ENCODE measurements at regions not wholly inside any gene's neighbourhood (a gene's known extent, or its start where the extent isn't known, plus 50 kb on each side); places are given as distances from the start of the nearest gene placed in this dataset.

DNA sequence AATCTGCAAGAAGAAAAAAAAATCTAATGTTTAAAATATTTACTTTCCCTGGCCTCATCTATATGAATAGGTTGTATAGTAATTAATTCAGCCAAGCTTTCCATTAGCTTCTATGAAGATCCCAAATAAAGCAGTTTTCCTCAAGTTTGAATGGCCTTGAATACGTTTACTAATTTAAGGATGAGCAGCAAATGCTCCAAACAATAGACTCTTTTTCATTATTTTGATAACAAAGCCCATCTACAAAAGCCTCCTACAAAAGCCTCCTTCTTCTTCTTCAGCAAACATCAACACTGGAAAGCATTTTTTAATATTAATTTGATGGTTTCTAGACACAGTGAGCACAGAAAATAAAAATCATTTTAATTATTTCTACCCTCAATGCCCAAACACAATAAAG is 1130.3 kb upstream of the CNTN5 start:
- Histone ChIP-seq H3K27me3 (no peaks in the 10 kb centered on the region), H3K9me3 (no peaks in the 10 kb centered on the region), H3K27ac (no peak overlapping the region), H3K4me1 (no peaks in the 10 kb centered on the region), H3K4me3 (no peak overlapping the region), H3K36me3 (no peaks in the 10 kb centered on the region)
- no peak for DNase-seq
- TF ChIP-seq, protein P1, sequence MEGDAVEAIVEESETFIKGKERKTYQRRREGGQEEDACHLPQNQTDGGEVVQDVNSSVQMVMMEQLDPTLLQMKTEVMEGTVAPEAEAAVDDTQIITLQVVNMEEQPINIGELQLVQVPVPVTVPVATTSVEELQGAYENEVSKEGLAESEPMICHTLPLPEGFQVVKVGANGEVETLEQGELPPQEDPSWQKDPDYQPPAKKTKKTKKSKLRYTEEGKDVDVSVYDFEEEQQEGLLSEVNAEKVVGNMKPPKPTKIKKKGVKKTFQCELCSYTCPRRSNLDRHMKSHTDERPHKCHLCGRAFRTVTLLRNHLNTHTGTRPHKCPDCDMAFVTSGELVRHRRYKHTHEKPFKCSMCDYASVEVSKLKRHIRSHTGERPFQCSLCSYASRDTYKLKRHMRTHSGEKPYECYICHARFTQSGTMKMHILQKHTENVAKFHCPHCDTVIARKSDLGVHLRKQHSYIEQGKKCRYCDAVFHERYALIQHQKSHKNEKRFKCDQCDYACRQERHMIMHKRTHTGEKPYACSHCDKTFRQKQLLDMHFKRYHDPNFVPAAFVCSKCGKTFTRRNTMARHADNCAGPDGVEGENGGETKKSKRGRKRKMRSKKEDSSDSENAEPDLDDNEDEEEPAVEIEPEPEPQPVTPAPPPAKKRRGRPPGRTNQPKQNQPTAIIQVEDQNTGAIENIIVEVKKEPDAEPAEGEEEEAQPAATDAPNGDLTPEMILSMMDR (IDR thresholded peaks at IDR 0.05): no peak
- TF ChIP-seq POLR2AphosphoS5 (IDR thresholded peaks at IDR 0.05): no peak
- TF ChIP-seq POLR2A (IDR thresholded peaks at IDR 0.05): no peak
- no peak for TF ChIP-seq EP300 (IDR thresholded peaks at IDR 0.05)
- intact Hi-C loops (cut with DNase I): no loop called here
- 70 to 89% methylated on average over 1 of the region's 1 CpG for WGBS, 2 donors

DNA sequence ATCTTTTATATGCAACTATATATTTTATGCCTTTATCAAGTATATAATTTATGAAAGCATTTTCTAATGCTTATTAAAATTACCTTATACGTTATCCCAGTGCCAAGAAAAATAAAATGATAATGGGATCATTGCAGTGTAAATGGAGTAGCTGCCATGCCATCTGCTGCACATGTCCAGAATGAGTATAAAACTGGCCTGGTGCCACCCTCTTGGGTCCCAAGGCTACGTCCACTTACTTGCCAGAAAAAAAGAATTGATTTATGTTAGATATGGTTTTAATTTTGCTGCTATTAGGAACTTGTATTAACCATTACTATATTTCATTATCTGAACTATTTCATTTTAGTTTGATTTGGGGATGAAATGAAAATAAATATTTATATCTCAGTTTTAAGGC is 1127.1 kb upstream of the CNTN5 start:
- Histone ChIP-seq H3K36me3 (no peaks in the 10 kb centered on the region), H3K9me3 (no peaks in the 10 kb centered on the region), H3K27ac (no peak overlapping the region), H3K27me3 (no peaks in the 10 kb centered on the region), H3K4me3 (no peak overlapping the region), H3K4me1 (no peaks in the 10 kb centered on the region)
- no peak for DNase-seq
- intact Hi-C loops (cut with DNase I): no loop called here
- no peak for TF ChIP-seq POLR2AphosphoS5 (IDR thresholded peaks at IDR 0.05)
- TF ChIP-seq POLR2A (IDR thresholded peaks at IDR 0.05): no peak
- no peak for TF ChIP-seq EP300 (IDR thresholded peaks at IDR 0.05)
- TF ChIP-seq, protein P1 (IDR thresholded peaks at IDR 0.05): no peak
- 56 to 71% methylated on average over 2 of the region's 2 CpGs for WGBS, 2 donors

DNA sequence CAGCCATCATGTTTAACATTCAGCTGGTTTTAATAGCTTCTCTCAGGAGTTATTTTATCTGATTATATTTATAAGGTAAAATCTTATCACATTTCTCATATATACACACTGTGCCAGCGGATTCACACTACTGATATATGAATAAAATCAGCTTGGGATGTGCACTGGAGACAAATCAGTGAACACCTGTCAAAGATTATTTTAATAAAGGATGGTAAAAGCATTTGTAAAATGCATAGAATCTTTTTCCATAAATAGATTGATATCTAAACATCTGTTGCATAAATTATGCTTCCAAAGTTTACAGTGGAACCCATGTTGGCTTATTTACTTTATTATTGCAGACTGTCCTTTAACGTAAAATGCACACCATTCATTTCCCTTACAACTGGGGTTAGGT is 1125.8 kb upstream of the CNTN5 start:
- no peaks in the 10 kb centered on the region for H3K36me3 ChIP-seq
- no peaks in the 10 kb centered on the region for H3K27me3 ChIP-seq
- no peaks in the 10 kb centered on the region for H3K4me1 ChIP-seq
- H3K9me3 ChIP-seq: no peaks in the 10 kb centered on the region
- WGBS, 2 donors: 66 to 80% methylated on average over 2 of the region's 2 CpGs
- H3K4me3 ChIP-seq: no peak overlapping the region
- intact Hi-C loops (cut with DNase I): no loop called here
- no peak for DNase-seq
- TF ChIP-seq POLR2AphosphoS5 (IDR thresholded peaks at IDR 0.05): no peak
- TF ChIP-seq, protein P1 (IDR thresholded peaks at IDR 0.05): no peak
- no peak for TF ChIP-seq EP300 (IDR thresholded peaks at IDR 0.05)
- no peak for TF ChIP-seq POLR2A (IDR thresholded peaks at IDR 0.05)
- no peak overlapping the region for H3K27ac ChIP-seq

DNA sequence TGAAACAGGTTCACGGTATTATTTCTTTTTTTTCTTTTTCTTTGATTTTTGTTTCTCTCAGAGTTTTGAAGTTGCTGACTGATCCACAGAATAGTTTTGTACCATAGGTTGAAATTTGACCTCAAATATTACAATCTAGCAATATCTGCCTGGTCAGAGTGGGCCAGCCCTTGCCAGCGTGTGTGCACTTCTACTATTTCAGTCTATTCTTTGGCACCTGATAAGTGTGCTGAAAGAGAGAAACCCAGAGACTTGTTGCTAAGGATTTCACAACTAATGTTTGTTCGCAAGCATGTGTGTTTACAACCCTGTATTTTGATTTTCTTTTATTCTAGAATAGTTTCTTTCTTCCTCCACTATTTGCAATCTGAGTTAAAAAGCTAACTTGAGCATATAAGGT is 1125.2 kb upstream of the CNTN5 start:
- H3K4me1 ChIP-seq: no peaks in the 10 kb centered on the region
- H3K36me3 ChIP-seq: no peaks in the 10 kb centered on the region
- no peak for DNase-seq
- WGBS, 2 donors: 71 to 87% methylated on average over 3 of the region's 3 CpGs
- TF ChIP-seq EP300 (IDR thresholded peaks at IDR 0.05) (no peak), POLR2AphosphoS5 (IDR thresholded peaks at IDR 0.05) (no peak), POLR2A (IDR thresholded peaks at IDR 0.05) (no peak)
- TF ChIP-seq, protein P1 (IDR thresholded peaks at IDR 0.05): no peak
- H3K27me3 ChIP-seq: no peaks in the 10 kb centered on the region
- H3K27ac ChIP-seq: no peak overlapping the region
- no peak overlapping the region for H3K4me3 ChIP-seq
- H3K9me3 ChIP-seq: no peaks in the 10 kb centered on the region
- intact Hi-C loops (cut with DNase I): no loop called here

DNA sequence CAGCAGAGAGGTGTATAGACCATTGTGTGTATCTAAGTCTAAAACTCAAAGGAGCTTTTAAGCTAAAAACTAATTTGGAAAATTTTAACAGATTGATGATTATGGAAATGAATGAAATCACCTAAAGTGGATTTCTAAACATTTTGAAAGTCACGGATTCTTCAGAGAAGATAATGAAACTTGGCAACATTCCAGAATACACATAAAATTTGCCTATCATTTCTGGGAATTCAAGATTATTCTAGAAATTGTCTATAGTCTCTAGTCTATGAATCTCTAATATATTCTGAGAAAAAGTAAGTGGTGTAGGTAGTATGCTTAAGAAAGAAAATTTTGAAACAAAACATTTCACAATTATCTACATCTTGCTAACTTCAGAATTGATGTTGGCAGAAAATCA is 1117.9 kb upstream of the CNTN5 start:
- no peak overlapping the region for H3K4me3 ChIP-seq
- DNase-seq: no peak
- no peaks in the 10 kb centered on the region for H3K9me3 ChIP-seq
- no peak overlapping the region for H3K27ac ChIP-seq
- intact Hi-C loops (cut with DNase I): no loop called here
- H3K4me1 ChIP-seq: no peaks in the 10 kb centered on the region
- WGBS, 2 donors: 83 to 86% methylated on average over 1 of the region's 1 CpG
- TF ChIP-seq POLR2AphosphoS5 (IDR thresholded peaks at IDR 0.05) (no peak), EP300 (IDR thresholded peaks at IDR 0.05) (no peak), POLR2A (IDR thresholded peaks at IDR 0.05) (no peak)
- TF ChIP-seq, protein P1 (IDR thresholded peaks at IDR 0.05): no peak
- no peaks in the 10 kb centered on the region for H3K36me3 ChIP-seq
- H3K27me3 ChIP-seq: no peaks in the 10 kb centered on the region

Measured in sigmoid colon (tissue), 6 donors.